A204.1 (cell line): ENCODE measurements at regions not wholly inside any gene's neighbourhood (a gene's known extent, or its start where the extent isn't known, plus 50 kb on each side); places are given as distances from the start of the nearest gene placed in this dataset.

ENCODE experiments used
- FAIRE-seq: peaks from 2 replicates; lab custom pipeline; 2012; peaks lifted over from hg19 to GRCh38; lab: Jason Lieb, UNC

GRCh38 chr2:145034511-145034910 is 514.6 kb upstream of the ZEB2 start:
- no peak for FAIRE-seq

- FAIRE-seq = no peak
These were observed 513.5 kb upstream of the ZEB2 start for GRCh38 chr2:145033438-145033837.

GRCh38 chr2:145032791-145033190 is 512.9 kb upstream of the ZEB2 start:
- no peak for FAIRE-seq

GRCh38 chr2:145029873-145030272 is 510.0 kb upstream of the ZEB2 start:
- FAIRE-seq = no peak

GRCh38 chr2:145029081-145029480 is 509.2 kb upstream of the ZEB2 start:
- FAIRE-seq = no peak

- no peak for FAIRE-seq
These were observed 508.4 kb upstream of the ZEB2 start for GRCh38 chr2:145028101-145028920.

- no peak for FAIRE-seq
These were observed 506.8 kb upstream of the ZEB2 start for GRCh38 chr2:145026456-145027455.

- no peak for FAIRE-seq
These were observed 505.5 kb upstream of the ZEB2 start for GRCh38 chr2:145025382-145025781.

- no peak for FAIRE-seq
These were observed 503.5 kb upstream of the ZEB2 start for GRCh38 chr2:145023334-145023934.

- no peak for FAIRE-seq
These were observed 502.9 kb upstream of the ZEB2 start for GRCh38 chr2:145022666-145023333.

GRCh38 chr2:145021962-145022665 is 502.2 kb upstream of the ZEB2 start:
- no peak for FAIRE-seq

- FAIRE-seq = no peak
These were observed 500.8 kb upstream of the ZEB2 start for GRCh38 chr2:145020694-145021093.

GRCh38 chr2:145020139-145020538 is 500.2 kb upstream of the ZEB2 start:
- no peak for FAIRE-seq

- no peak for FAIRE-seq
These were observed 498.6 kb upstream of the ZEB2 start for GRCh38 chr2:145018502-145018901.

GRCh38 chr2:145017149-145017548 is 497.2 kb upstream of the ZEB2 start:
- no peak for FAIRE-seq

- FAIRE-seq = no peak
These were observed 496.8 kb upstream of the ZEB2 start for GRCh38 chr2:145016711-145017110.

GRCh38 chr2:145015561-145015960 is 495.6 kb upstream of the ZEB2 start:
- no peak for FAIRE-seq

- FAIRE-seq = no peak
These were observed 492.9 kb upstream of the ZEB2 start for GRCh38 chr2:145012806-145013205.

- FAIRE-seq = no peak
These were observed 492.3 kb upstream of the ZEB2 start for GRCh38 chr2:145012214-145012670.

- no peak for FAIRE-seq
These were observed 490.7 kb upstream of the ZEB2 start for GRCh38 chr2:145010635-145011034.

- no peak for FAIRE-seq
These were observed 488.0 kb upstream of the ZEB2 start for GRCh38 chr2:145007960-145008263.
